H9 (cell line): ENCODE measurements at regions not wholly inside any gene's neighbourhood (a gene's known extent, or its start where the extent isn't known, plus 50 kb on each side); places are given as distances from the start of the nearest gene placed in this dataset.

Experiments
- DNase-seq: peaks from one replicate; pipeline ENCODE4 v3.0.0-alpha.2; 2017
- H2AFZ ChIP-seq: one replicate; pipeline ENCODE4 v1.6.1; 2013; ENCODE audit warnings: mild to moderate bottlenecking, low read length, control low read depth, moderate library complexity
- H2AK5ac ChIP-seq: 2 replicates; pipeline ENCODE4 v1.6.1; 2013; ENCODE audit warnings: low read length, control low read depth, mixed read lengths; ENCODE audit not compliant: insufficient read length
- H2BK120ac ChIP-seq: one replicate; pipeline ENCODE4 v1.6.1; 2013; ENCODE audit warnings: low read depth, mild to moderate bottlenecking, low read length, control low read depth, inconsistent platforms; ENCODE audit not compliant: poor library complexity, severe bottlenecking
- H2BK12ac ChIP-seq: 2 replicates; pipeline ENCODE4 v1.6.1; 2013; ENCODE audit warnings: low read length, control low read depth, mixed read lengths, low read depth; ENCODE audit not compliant: insufficient read length
- H2BK15ac ChIP-seq: 2 replicates; pipeline ENCODE4 v1.6.1; 2013; ENCODE audit warnings: low read depth, low read length, control low read depth
- H2BK20ac ChIP-seq: one replicate; pipeline ENCODE4 v1.6.1; 2013; ENCODE audit warnings: low read depth, mild to moderate bottlenecking, low read length, control low read depth, inconsistent platforms; ENCODE audit not compliant: poor library complexity, severe bottlenecking
- H2BK5ac ChIP-seq: 2 replicates; pipeline ENCODE4 v1.6.1; 2013; ENCODE audit warnings: low read length, control low read depth, mixed read lengths; ENCODE audit not compliant: insufficient read length
- H3K14ac ChIP-seq: 2 replicates; pipeline ENCODE4 v1.6.1; 2013; ENCODE audit warnings: low read length, control low read depth; ENCODE audit not compliant: insufficient read depth
- H3K18ac ChIP-seq: 2 replicates; pipeline ENCODE4 v1.6.1; 2013; ENCODE audit warnings: low read depth, mild to moderate bottlenecking, mixed read lengths, low read length, control low read depth; ENCODE audit not compliant: insufficient read length
- H3K23ac ChIP-seq: 2 replicates; pipeline ENCODE4 v1.6.1; 2013; ENCODE audit warnings: low read length, control low read depth, mixed read lengths, low read depth; ENCODE audit not compliant: insufficient read length
- H3K23me2 ChIP-seq: 2 replicates; pipeline ENCODE4 v1.6.1; 2013; ENCODE audit warnings: low read depth, mild to moderate bottlenecking, mixed read lengths, low read length, control low read depth; ENCODE audit not compliant: insufficient read length, poor library complexity, severe bottlenecking
- H3K27ac ChIP-seq: 2 replicates; pipeline ENCODE4 v1.5.1; 2013; ENCODE audit warnings: low read length, control low read depth, mixed read lengths, low read depth; ENCODE audit not compliant: insufficient read length
- H3K27me3 ChIP-seq: 2 replicates; pipeline ENCODE4 v1.6.1; 2013; ENCODE audit warnings: low read length, control low read depth, inconsistent platforms; ENCODE audit not compliant: insufficient read depth
- H3K4ac ChIP-seq: 2 replicates; pipeline ENCODE4 v1.6.1; 2013; ENCODE audit warnings: low read depth, mild to moderate bottlenecking, control low read depth, inconsistent platforms, low read length, moderate library complexity
- H3K4me1 ChIP-seq: 2 replicates; pipeline ENCODE4 v1.6.1; 2013; ENCODE audit warnings: low read length, control low read depth, inconsistent platforms; ENCODE audit not compliant: insufficient read depth
- H3K4me2 ChIP-seq: 2 replicates; pipeline ENCODE4 v1.6.1; 2013; ENCODE audit warnings: low read length, control low read depth, mixed read lengths; ENCODE audit not compliant: insufficient read length, insufficient read depth
- H3K56ac ChIP-seq: 2 replicates; pipeline ENCODE4 v1.6.1; 2013; ENCODE audit warnings: low read depth, mild to moderate bottlenecking, mixed read lengths, low read length, control low read depth; ENCODE audit not compliant: insufficient read length
- H3K79me1 ChIP-seq: 2 replicates; pipeline ENCODE4 v1.6.1; 2013; ENCODE audit warnings: low read depth, mild to moderate bottlenecking, moderate library complexity, low read length, control low read depth, inconsistent platforms; ENCODE audit not compliant: insufficient read depth, poor library complexity, severe bottlenecking
- H3K79me2 ChIP-seq: 2 replicates; pipeline ENCODE4 v1.6.1; 2013; ENCODE audit warnings: low read length, control low read depth, inconsistent platforms; ENCODE audit not compliant: insufficient read depth
- H3K9ac ChIP-seq: 2 replicates; pipeline ENCODE4 v1.6.1; 2013; ENCODE audit warnings: low read length, control low read depth, mixed read lengths; ENCODE audit not compliant: insufficient read length; ENCODE audit errors: extremely low read depth
- H3K9me3 ChIP-seq: one replicate; pipeline ENCODE4 v1.6.1; 2013; ENCODE audit warnings: low read depth, low read length, inconsistent platforms; ENCODE audit not compliant: control insufficient read depth
- H3T11ph ChIP-seq: one replicate; pipeline ENCODE4 v1.6.1; 2013; ENCODE audit warnings: mild to moderate bottlenecking, low read length, control low read depth, inconsistent platforms
- H4K20me1 ChIP-seq: one replicate; pipeline ENCODE4 v1.6.1; 2013; ENCODE audit not compliant: control insufficient read depth, insufficient read length, insufficient read depth
- H4K5ac ChIP-seq: 2 replicates; pipeline ENCODE4 v1.6.1; 2013; ENCODE audit warnings: low read depth, mild to moderate bottlenecking, mixed read lengths, low read length, control low read depth; ENCODE audit not compliant: insufficient read length
- H4K8ac ChIP-seq: replicated peaks from 2 replicates; pipeline ENCODE4 v1.6.1; 2013; ENCODE audit warnings: low read length, control low read depth, mixed read lengths, low read depth; ENCODE audit not compliant: insufficient read length
- H4K91ac ChIP-seq: 2 replicates; pipeline ENCODE4 v1.6.1; 2013; ENCODE audit warnings: low read depth, mild to moderate bottlenecking, moderate library complexity, mixed read lengths, low read length, control low read depth; ENCODE audit not compliant: insufficient read length
- H3K27ac Mint-ChIP-seq, 3 experiments: 2 replicates in 2 of 3; 3 replicates in 1 of 3; pipeline ENCODE4 v1.8.0; 2020 to 2021; ENCODE audit warnings: mixed read lengths in 3 of 3, mild to moderate bottlenecking in 1 of 3, moderate library complexity in 1 of 3
- H3K27me3 Mint-ChIP-seq: 2 replicates; pipeline ENCODE4 v1.8.0; 2021; ENCODE audit warnings: low read depth, mild to moderate bottlenecking, moderate library complexity, mixed read lengths
- H3K36me3 Mint-ChIP-seq, 3 experiments: 2 replicates in 2 of 3; 3 replicates in 1 of 3; pipeline ENCODE4 v1.8.0; 2020 to 2021; ENCODE audit warnings: low read depth in 3 of 3, mixed read lengths in 3 of 3; ENCODE audit not compliant: insufficient read depth in 1 of 3
- H3K4me1 Mint-ChIP-seq, 2 experiments: 2 replicates each; pipeline ENCODE4 v1.8.0; 2020; ENCODE audit warnings: mixed read lengths in 2 of 2
- H3K4me3 Mint-ChIP-seq, 2 experiments: 2 replicates in 1 of 2; 3 replicates in 1 of 2; pipeline ENCODE4 v1.8.0; 2020 to 2021; ENCODE audit warnings: mild to moderate bottlenecking in 2 of 2, mixed read lengths in 2 of 2, moderate library complexity in 1 of 2
- H3K9me3 Mint-ChIP-seq, 2 experiments: 2 replicates in 1 of 2; 3 replicates in 1 of 2; pipeline ENCODE4 v1.8.0; 2020; ENCODE audit warnings: mild to moderate bottlenecking in 2 of 2, mixed read lengths in 2 of 2, moderate library complexity in 1 of 2
- CTCF ChIP-seq: fragments of 200-600 bp; sonication (generic); conservative IDR thresholded peaks from 3 replicates; pipeline ENCODE4 v1.8.0; 2021; ENCODE audit warnings: antibody characterized with exemption, mild to moderate bottlenecking
- WGBS: extraction: QIAGEN DNeasy Blood & Tissue Kit; methylation state at CpG from one replicate; pipeline ENCODE4 v1.1.7; 2013; ENCODE audit warnings: missing lambda C conversion rate, low lambda C conversion rate, mixed read lengths; ENCODE audit not compliant: insufficient read length; ENCODE audit errors: extremely low coverage; 5-methylcytosine and 5-hydroxymethylcytosine counted together

- no CpG with 5 or more reads among the region's 4 CpGs for WGBS
- H3K27ac ChIP-seq, result no peak overlapping the region
- no peak overlapping the region for H3K4me3 Mint-ChIP-seq
These were observed 195.0 kb downstream of the ZIC1 start for GRCh38 chr3:147604136-147604535.

More at GRCh38 chr3:147604136-147604535, 195.0 kb downstream of the ZIC1 start:
- Mint-ChIP-seq H3K9me3 (peaks cover 8 to 9% of the 10 kb centered on the region in 2 experiments; a peak in 4 of 5 replicates), H3K4me1 (no peaks in the 10 kb centered on the region), H3K36me3 (peaks cover 0 to 8% (median 3%) of the 10 kb centered on the region in 3 experiments; a peak in 3 of 7 replicates), H3K27ac (no peak overlapping the region), H3K27me3 (no peaks in the 10 kb centered on the region)
- H2BK120ac ChIP-seq, result no peak overlapping the region
- no peaks in the 10 kb centered on the region for H4K20me1 ChIP-seq
- H3K23me2 ChIP-seq, result no peaks in the 10 kb centered on the region
- no peak overlapping the region for H3K14ac ChIP-seq
- no peak overlapping the region for H2BK12ac ChIP-seq
- H3K23ac ChIP-seq, result no peak overlapping the region
- H3K79me2 ChIP-seq, result no peaks in the 10 kb centered on the region
- no peak overlapping the region for H4K8ac ChIP-seq
- H2AFZ ChIP-seq, result no peak overlapping the region
- H3K56ac ChIP-seq, result no peak overlapping the region
- H2AK5ac ChIP-seq, result no peak overlapping the region
- no peak overlapping the region for H3K4me2 ChIP-seq
- TF ChIP-seq CTCF, result no peak
- H3K9me3 ChIP-seq, result no peaks in the 10 kb centered on the region
- H3T11ph ChIP-seq, result no peak overlapping the region
- no peak overlapping the region for H3K18ac ChIP-seq
- no peak overlapping the region for H3K9ac ChIP-seq
- no peaks in the 10 kb centered on the region for H3K27me3 ChIP-seq
- H3K4me1 ChIP-seq, result no peaks in the 10 kb centered on the region
- no peaks in the 10 kb centered on the region for H3K79me1 ChIP-seq
- DNase-seq, result no peak
- no peak overlapping the region for H2BK15ac ChIP-seq
- no peak overlapping the region for H2BK5ac ChIP-seq
- H4K91ac ChIP-seq, result no peak overlapping the region
- no peak overlapping the region for H4K5ac ChIP-seq
- no peak overlapping the region for H2BK20ac ChIP-seq
- H3K4ac ChIP-seq, result no peak overlapping the region
